Amniotic stem cell (primary cell): ENCODE measurements at regions not wholly inside any gene's neighbourhood (a gene's known extent, or its start where the extent isn't known, plus 50 kb on each side); places are given as distances from the start of the nearest gene placed in this dataset.

Experiments
- DNase-seq: peaks from one replicate; lab custom pipeline; 2025; lab: John Stamatoyannopoulos, UW

- DNase-seq, result no peak
Measured at GRCh38 chr20:56957737-56958553, 308.5 kb downstream of the BMP7 start.

- no peak for DNase-seq
Measured at GRCh38 chr20:56964901-56965300, 301.5 kb downstream of the BMP7 start.

GRCh38 chr20:56967916-56968315 lies 298.5 kb downstream of the BMP7 start:
- no peak for DNase-seq

- no peak for DNase-seq
Measured at GRCh38 chr20:56968376-56969048, 297.9 kb downstream of the BMP7 start.

GRCh38 chr20:56974499-56975250 lies 291.8 kb downstream of the BMP7 start:
- peak; percentile 45 for DNase-seq

- DNase-seq, result no peak
Measured at GRCh38 chr20:56975838-56976237, 290.6 kb downstream of the BMP7 start.

GRCh38 chr20:56976336-56976735 lies 290.1 kb downstream of the BMP7 start:
- no peak for DNase-seq

- DNase-seq, result no peak
Measured at GRCh38 chr20:56978475-56978874, 288.0 kb downstream of the BMP7 start.

GRCh38 chr20:56979125-56979524 lies 287.3 kb downstream of the BMP7 start:
- DNase-seq, result no peak

- no peak for DNase-seq
Measured at GRCh38 chr20:56981301-56981700, 285.1 kb downstream of the BMP7 start.

- DNase-seq, result no peak
Measured at GRCh38 chr20:56983813-56984212, 282.6 kb downstream of the BMP7 start.

- no peak for DNase-seq
Measured at GRCh38 chr20:56985066-56985685, 281.3 kb downstream of the BMP7 start.

GRCh38 chr20:56986476-56986875 lies 280.0 kb downstream of the BMP7 start:
- no peak for DNase-seq

- DNase-seq, result no peak
Measured at GRCh38 chr20:56986931-56987720, 279.3 kb downstream of the BMP7 start.

GRCh38 chr20:56987986-56988385 lies 278.5 kb downstream of the BMP7 start:
- no peak for DNase-seq

GRCh38 chr20:56988446-56988845 lies 278.0 kb downstream of the BMP7 start:
- DNase-seq, result no peak

- DNase-seq, result no peak
Measured at GRCh38 chr20:56989516-56989915, 276.9 kb downstream of the BMP7 start.

- DNase-seq, result no peak
Measured at GRCh38 chr20:56993020-56993559, 273.4 kb downstream of the BMP7 start.

GRCh38 chr20:56994006-56994405 lies 272.4 kb downstream of the BMP7 start:
- no peak for DNase-seq

GRCh38 chr20:56995149-56995548 lies 271.3 kb downstream of the BMP7 start:
- no peak for DNase-seq

- DNase-seq, result no peak
Measured at GRCh38 chr20:56995635-56996075, 270.8 kb downstream of the BMP7 start.
